Osteoblast (primary cell): ENCODE measurements at regions not wholly inside any gene's neighbourhood (a gene's known extent, or its start where the extent isn't known, plus 50 kb on each side); places are given as distances from the start of the nearest gene placed in this dataset.

Source experiments
- DNase-seq: peaks from one replicate; pipeline ENCODE4 v3.0.0; 2011; ENCODE audit warnings: low spot score, mixed read lengths; ENCODE audit not compliant: insufficient read length; ENCODE audit errors: missing footprints
- H2AFZ ChIP-seq: 2 replicates; pipeline ENCODE4 v1.6.0; 2011; ENCODE audit warnings: mild to moderate bottlenecking, low read length
- H3K27ac ChIP-seq: 2 replicates; pipeline ENCODE4 v1.5.1; 2011; ENCODE audit warnings: mild to moderate bottlenecking, low read depth, low read length, moderate library complexity
- H3K27me3 ChIP-seq: 2 replicates; pipeline ENCODE4 v1.6.0; 2012; ENCODE audit warnings: mild to moderate bottlenecking, control low read depth, inconsistent platforms, low read length, moderate library complexity; ENCODE audit not compliant: insufficient read depth
- H3K36me3 ChIP-seq: 2 replicates; pipeline ENCODE4 v1.5.1; 2011; ENCODE audit warnings: mild to moderate bottlenecking, low read length, control low read depth, moderate library complexity; ENCODE audit not compliant: insufficient read depth
- H3K4me1 ChIP-seq: 2 replicates; pipeline ENCODE4 v1.5.1; 2011; ENCODE audit warnings: mild to moderate bottlenecking, low read length, control low read depth, moderate library complexity; ENCODE audit not compliant: insufficient read depth
- H3K4me2 ChIP-seq: 2 replicates; pipeline ENCODE4 v1.6.0; 2011; ENCODE audit warnings: mild to moderate bottlenecking, low read length; ENCODE audit not compliant: insufficient read depth
- H3K4me3 ChIP-seq: fragments of 200-600 bp; sonication (generic); 3 replicates; pipeline ENCODE4 v1.5.1; 2012; ENCODE audit warnings: mild to moderate bottlenecking, low read length, inconsistent platforms; ENCODE audit not compliant: insufficient read depth
- H3K79me2 ChIP-seq: 2 replicates; pipeline ENCODE4 v1.6.0; 2012; ENCODE audit warnings: mild to moderate bottlenecking, low read length, control low read depth, inconsistent platforms; ENCODE audit not compliant: insufficient read depth
- H3K9me3 ChIP-seq: 2 replicates; pipeline ENCODE4 v1.5.1; 2011; ENCODE audit warnings: low read depth, low read length, control low read depth
- H4K20me1 ChIP-seq: 2 replicates; pipeline ENCODE4 v1.6.0; 2012; ENCODE audit warnings: mild to moderate bottlenecking, low read length, control low read depth; ENCODE audit not compliant: insufficient read depth
- TF ChIP-seq, protein P1 (sequence below): IDR thresholded peaks from 2 replicates; pipeline ENCODE4 v1.5.1; 2011; ENCODE audit warnings: mild to moderate bottlenecking, low read depth, low read length, moderate library complexity; ENCODE audit errors: extremely low read depth

GRCh38 chrX:4181782-4182407 lies 468.4 kb upstream of the PRKX start:
- Histone ChIP-seq H3K79me2 (no peaks in the 10 kb centered on the region), H3K9me3 (no peaks in the 10 kb centered on the region), H3K27me3 (no peaks in the 10 kb centered on the region), H3K4me3 (no peak overlapping the region), H3K36me3 (no peaks in the 10 kb centered on the region), H2AFZ (no peak overlapping the region), H4K20me1 (no peaks in the 10 kb centered on the region), H3K27ac (no peak overlapping the region), H3K4me2 (no peak overlapping the region), H3K4me1 (no peaks in the 10 kb centered on the region)
- no peak for DNase-seq
- TF ChIP-seq, protein P1, sequence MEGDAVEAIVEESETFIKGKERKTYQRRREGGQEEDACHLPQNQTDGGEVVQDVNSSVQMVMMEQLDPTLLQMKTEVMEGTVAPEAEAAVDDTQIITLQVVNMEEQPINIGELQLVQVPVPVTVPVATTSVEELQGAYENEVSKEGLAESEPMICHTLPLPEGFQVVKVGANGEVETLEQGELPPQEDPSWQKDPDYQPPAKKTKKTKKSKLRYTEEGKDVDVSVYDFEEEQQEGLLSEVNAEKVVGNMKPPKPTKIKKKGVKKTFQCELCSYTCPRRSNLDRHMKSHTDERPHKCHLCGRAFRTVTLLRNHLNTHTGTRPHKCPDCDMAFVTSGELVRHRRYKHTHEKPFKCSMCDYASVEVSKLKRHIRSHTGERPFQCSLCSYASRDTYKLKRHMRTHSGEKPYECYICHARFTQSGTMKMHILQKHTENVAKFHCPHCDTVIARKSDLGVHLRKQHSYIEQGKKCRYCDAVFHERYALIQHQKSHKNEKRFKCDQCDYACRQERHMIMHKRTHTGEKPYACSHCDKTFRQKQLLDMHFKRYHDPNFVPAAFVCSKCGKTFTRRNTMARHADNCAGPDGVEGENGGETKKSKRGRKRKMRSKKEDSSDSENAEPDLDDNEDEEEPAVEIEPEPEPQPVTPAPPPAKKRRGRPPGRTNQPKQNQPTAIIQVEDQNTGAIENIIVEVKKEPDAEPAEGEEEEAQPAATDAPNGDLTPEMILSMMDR: no peak

- H3K4me1 ChIP-seq: no peaks in the 10 kb centered on the region
- H2AFZ ChIP-seq: no peak overlapping the region
- DNase-seq: no peak
- H3K4me2 ChIP-seq: no peak overlapping the region
- no peak overlapping the region for H3K4me3 ChIP-seq
- no peaks in the 10 kb centered on the region for H3K79me2 ChIP-seq
- no peaks in the 10 kb centered on the region for H4K20me1 ChIP-seq
- TF ChIP-seq, protein P1: no peak
- H3K27ac ChIP-seq: no peak overlapping the region
- H3K36me3 ChIP-seq: no peaks in the 10 kb centered on the region
- no peaks in the 10 kb centered on the region for H3K9me3 ChIP-seq
- no peaks in the 10 kb centered on the region for H3K27me3 ChIP-seq
Observed at GRCh38 chrX:4179031-4179430, 465.6 kb upstream of the PRKX start.

DNA sequence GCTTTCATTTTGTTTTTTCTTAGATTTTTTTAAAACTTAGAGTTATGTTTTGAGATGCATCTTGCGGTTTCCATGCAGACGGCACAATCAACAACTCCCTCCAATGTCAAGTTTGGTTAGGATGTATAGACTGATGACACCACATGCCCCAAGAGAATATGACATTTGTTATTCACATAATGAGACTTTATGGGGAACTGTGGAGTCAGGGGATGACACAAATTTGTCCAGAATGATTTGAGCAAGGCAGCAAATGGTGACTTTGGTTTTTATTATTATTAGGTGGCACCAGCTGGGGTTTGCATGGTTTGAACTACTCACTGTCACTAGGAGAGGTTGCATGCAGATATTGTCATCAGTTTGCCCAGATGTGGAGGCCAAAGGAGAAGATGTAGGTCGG lies 461.8 kb upstream of the PRKX start:
- H3K4me1 ChIP-seq: no peaks in the 10 kb centered on the region
- DNase-seq: no peak
- no peak overlapping the region for H3K4me2 ChIP-seq
- no peaks in the 10 kb centered on the region for H3K36me3 ChIP-seq
- no peak overlapping the region for H3K27ac ChIP-seq
- no peaks in the 10 kb centered on the region for H3K79me2 ChIP-seq
- H3K27me3 ChIP-seq: no peaks in the 10 kb centered on the region
- TF ChIP-seq, protein P1: no peak
- H3K4me3 ChIP-seq: no peak overlapping the region
- no peak overlapping the region for H2AFZ ChIP-seq
- H3K9me3 ChIP-seq: no peaks in the 10 kb centered on the region
- H4K20me1 ChIP-seq: no peaks in the 10 kb centered on the region

GRCh38 chrX:4173743-4174142 lies 460.3 kb upstream of the PRKX start:
- Histone ChIP-seq H3K4me2 (no peak overlapping the region), H4K20me1 (no peaks in the 10 kb centered on the region), H3K9me3 (no peaks in the 10 kb centered on the region), H3K36me3 (no peaks in the 10 kb centered on the region), H3K27me3 (no peaks in the 10 kb centered on the region), H3K79me2 (no peaks in the 10 kb centered on the region), H3K27ac (no peak overlapping the region), H3K4me1 (no peaks in the 10 kb centered on the region), H2AFZ (no peak overlapping the region), H3K4me3 (no peak overlapping the region)
- TF ChIP-seq, protein P1: no peak
- no peak for DNase-seq
